BLaER1 (cell line): ENCODE measurements at regions not wholly inside any gene's neighbourhood (a gene's known extent, or its start where the extent isn't known, plus 50 kb on each side); places are given as distances from the start of the nearest gene placed in this dataset.
"Not testable (repeated sequence)": the region's sequence is repeated elsewhere in the genome, so short reads cannot be mapped to it uniquely, and the experiment has no call there.

Experiments used
- H3K27ac ChIP-seq: shearing (Covaris generic); formaldehyde crosslinking; 2 replicates; pipeline ENCODE4 v1.8.1; 2022
- H3K27me3 ChIP-seq: shearing (Covaris generic); formaldehyde crosslinking; 2 replicates; pipeline ENCODE4 v1.8.1; 2022
- H3K36me3 ChIP-seq: shearing (Covaris generic); formaldehyde crosslinking; 2 replicates; pipeline ENCODE4 v1.8.1; 2022
- H3K4me1 ChIP-seq: shearing (Covaris generic); formaldehyde crosslinking; 2 replicates; pipeline ENCODE4 v1.8.1; 2022
- H3K4me2 ChIP-seq: shearing (Covaris generic); formaldehyde crosslinking; 2 replicates; pipeline ENCODE4 v1.8.1; 2022
- H3K4me3 ChIP-seq: shearing (Covaris generic); formaldehyde crosslinking; 2 replicates; pipeline ENCODE4 v1.8.1; 2022
- H3K9ac ChIP-seq: shearing (Covaris generic); formaldehyde crosslinking; 2 replicates; pipeline ENCODE4 v1.8.1; 2022
- H3K9me3 ChIP-seq: shearing (Covaris generic); formaldehyde crosslinking; 2 replicates; pipeline ENCODE4 v1.8.1; 2022
- H4K20me1 ChIP-seq: shearing (Covaris generic); formaldehyde crosslinking; 2 replicates; pipeline ENCODE4 v1.8.1; 2022
- Cebpa-rat ChIP-seq: shearing (Covaris generic); IDR thresholded peaks from 2 replicates; pipeline ENCODE4 v1.8.1; 2022

GRCh38 chr5:39542511-39543285, 117.9 kb upstream of the DAB2 start:
- no peak overlapping the region for H3K4me2 ChIP-seq
- H3K27ac ChIP-seq: no peak overlapping the region
- H3K9ac ChIP-seq: no peak overlapping the region

GRCh38 chr5:39541920-39542319, 117.1 kb upstream of the DAB2 start:
- Histone ChIP-seq H3K27ac (no peak overlapping the region), H3K4me3 (no peak overlapping the region), H3K36me3 (no peaks in the 10 kb centered on the region), H4K20me1 (no peaks in the 10 kb centered on the region), H3K9me3 (no peaks in the 10 kb centered on the region), H3K9ac (no peak overlapping the region), H3K27me3 (no peaks in the 10 kb centered on the region), H3K4me1 (no peaks in the 10 kb centered on the region), H3K4me2 (no peak overlapping the region)
- TF ChIP-seq Cebpa-rat: no peak

More at GRCh38 chr5:39542511-39543285, 117.9 kb upstream of the DAB2 start:
- no peaks in the 10 kb centered on the region for H3K4me1 ChIP-seq
- H3K36me3 ChIP-seq: no peaks in the 10 kb centered on the region
- H3K27me3 ChIP-seq: no peaks in the 10 kb centered on the region
- H3K4me3 ChIP-seq: no peak overlapping the region
- H4K20me1 ChIP-seq: no peaks in the 10 kb centered on the region
- TF ChIP-seq Cebpa-rat: no peak
- H3K9me3 ChIP-seq: no peaks in the 10 kb centered on the region

- Histone ChIP-seq H3K4me3 (no peak overlapping the region), H3K4me2 (no peak overlapping the region), H3K36me3 (no peaks in the 10 kb centered on the region), H3K9ac (no peak overlapping the region), H3K27me3 (no peaks in the 10 kb centered on the region), H3K9me3 (no peaks in the 10 kb centered on the region), H4K20me1 (no peaks in the 10 kb centered on the region), H3K4me1 (no peaks in the 10 kb centered on the region), H3K27ac (no peak overlapping the region)
- TF ChIP-seq Cebpa-rat: no peak
These were observed 114.7 kb upstream of the DAB2 start for GRCh38 chr5:39539470-39539869.

- no peaks in the 10 kb centered on the region for H3K9me3 ChIP-seq
- no peaks in the 10 kb centered on the region for H4K20me1 ChIP-seq
- no peak overlapping the region for H3K9ac ChIP-seq
- no peak overlapping the region for H3K27ac ChIP-seq
- H3K27me3 ChIP-seq: no peaks in the 10 kb centered on the region
- H3K4me2 ChIP-seq: no peak overlapping the region
- H3K4me1 ChIP-seq: no peaks in the 10 kb centered on the region
- TF ChIP-seq Cebpa-rat: no peak
- no peaks in the 10 kb centered on the region for H3K36me3 ChIP-seq
- H3K4me3 ChIP-seq: no peak overlapping the region
These were observed 109.9 kb upstream of the DAB2 start for GRCh38 chr5:39534690-39535089.

- no peaks in the 10 kb centered on the region for H3K4me1 ChIP-seq
- no peak overlapping the region for H3K4me3 ChIP-seq
- H3K9me3 ChIP-seq: no peaks in the 10 kb centered on the region
- H3K9ac ChIP-seq: no peak overlapping the region
- no peaks in the 10 kb centered on the region for H3K27me3 ChIP-seq
- H3K4me2 ChIP-seq: no peak overlapping the region
- H4K20me1 ChIP-seq: no peaks in the 10 kb centered on the region
- no peak for TF ChIP-seq Cebpa-rat
- no peaks in the 10 kb centered on the region for H3K36me3 ChIP-seq
- H3K27ac ChIP-seq: no peak overlapping the region
These were observed 109.0 kb upstream of the DAB2 start for GRCh38 chr5:39533749-39534148.

GRCh38 chr5:39532511-39532910, 107.7 kb upstream of the DAB2 start:
- TF ChIP-seq Cebpa-rat: no peak
- Histone ChIP-seq H3K27me3 (no peaks in the 10 kb centered on the region), H4K20me1 (no peaks in the 10 kb centered on the region), H3K4me1 (no peaks in the 10 kb centered on the region), H3K36me3 (no peaks in the 10 kb centered on the region), H3K9me3 (no peaks in the 10 kb centered on the region), H3K9ac (no peak overlapping the region), H3K27ac (no peak overlapping the region), H3K4me3 (no peak overlapping the region), H3K4me2 (no peak overlapping the region)

- H3K9me3 ChIP-seq: no peaks in the 10 kb centered on the region
- no peaks in the 10 kb centered on the region for H3K27me3 ChIP-seq
- no peak overlapping the region for H3K4me3 ChIP-seq
- no peak overlapping the region for H3K9ac ChIP-seq
- no peak overlapping the region for H3K27ac ChIP-seq
- H4K20me1 ChIP-seq: no peaks in the 10 kb centered on the region
- no peak overlapping the region for H3K4me2 ChIP-seq
- no peak for TF ChIP-seq Cebpa-rat
- no peaks in the 10 kb centered on the region for H3K36me3 ChIP-seq
- 0 out of 2 replicates have a peak, but pooled peaks cover 5% of the 10 kb centered on the region for H3K4me1 ChIP-seq
These were observed 106.5 kb upstream of the DAB2 start for GRCh38 chr5:39531306-39531705.

GRCh38 chr5:39526914-39527477, 102.2 kb upstream of the DAB2 start:
- Histone ChIP-seq H4K20me1 (no peaks in the 10 kb centered on the region), H3K9me3 (no peaks in the 10 kb centered on the region), H3K9ac (no peak overlapping the region), H3K4me3 (no peak overlapping the region), H3K27me3 (no peaks in the 10 kb centered on the region), H3K36me3 (no peaks in the 10 kb centered on the region), H3K4me2 (no peak overlapping the region), H3K27ac (no peak overlapping the region), H3K4me1 (0 out of 2 replicates have a peak, but pooled peaks cover 5% of the 10 kb centered on the region)
- TF ChIP-seq Cebpa-rat: no peak

GRCh38 chr5:39525781-39526180, 101.0 kb upstream of the DAB2 start:
- not testable (repeated sequence) for H3K27ac ChIP-seq, H3K4me1 ChIP-seq

GRCh38 chr5:39525271-39525670, 100.5 kb upstream of the DAB2 start:
- no peaks in the 10 kb centered on the region for H3K36me3 ChIP-seq
- no peak overlapping the region for H3K4me2 ChIP-seq
- no peak for TF ChIP-seq Cebpa-rat
- no peaks in the 10 kb centered on the region for H3K9me3 ChIP-seq
- no peak overlapping the region for H3K9ac ChIP-seq
- no peak overlapping the region for H3K4me3 ChIP-seq
- no peaks in the 10 kb centered on the region for H3K27me3 ChIP-seq
- no peaks in the 10 kb centered on the region for H4K20me1 ChIP-seq
- H3K27ac ChIP-seq: no peak overlapping the region
- 0 out of 2 replicates have a peak, but pooled peaks cover 5% of the 10 kb centered on the region for H3K4me1 ChIP-seq

More at GRCh38 chr5:39525781-39526180, 101.0 kb upstream of the DAB2 start:
- not testable (repeated sequence) for H3K27me3 ChIP-seq, H3K36me3 ChIP-seq, H3K9ac ChIP-seq, H3K9me3 ChIP-seq, H4K20me1 ChIP-seq, H3K4me3 ChIP-seq, H3K4me2 ChIP-seq
